CD4-positive, alpha-beta T cell (primary cell): ENCODE measurements at regions not wholly inside any gene's neighbourhood (a gene's known extent, or its start where the extent isn't known, plus 50 kb on each side); places are given as distances from the start of the nearest gene placed in this dataset.

Experiments
- ATAC-seq: fragments of 200-7000 bp; cut with Tn5 transposase; one replicate; pipeline ENCODE4 v1.10.0; 2022; ENCODE audit warnings: mild to moderate bottlenecking; ENCODE audit not compliant: poor library complexity
- CTCF ChIA-PET: fragments of 350-600 bp; sonication (Branson Sonifier 250); formaldehyde crosslinking; loops from one replicate; lab custom pipeline; 2021; ENCODE audit warnings: antibody characterized with exemption, inconsistent platforms; lab: Charles Lee
- POLR2A ChIA-PET: fragments of 350-600 bp; sonication (Branson Sonifier 250); formaldehyde crosslinking; loops from one replicate; lab custom pipeline; 2021; ENCODE audit warnings: antibody characterized with exemption, inconsistent platforms; lab: Charles Lee
- DNase-seq, 14 experiments: peaks; one replicate each; pipeline ENCODE4 v3.0.0-alpha.2; 2013 to 2020; ENCODE audit warnings: mixed read lengths in 2 of 14
- H3K27ac ChIP-seq, 2 donors: one replicate each; pipeline versions ENCODE4 v1.5.1 to v1.7.0; 2013; ENCODE audit warnings: low read length in 2 of 2, low read depth in 1 of 2, mild to moderate bottlenecking in 1 of 2
- H3K27me3 ChIP-seq, 2 experiments: 1 replicate in 1 of 2; 2 replicates in 1 of 2; pipeline versions ENCODE4 v1.6.1 to v1.7.0; 2013; ENCODE audit warnings: low read length in 2 of 2, control low read depth in 1 of 2, mild to moderate bottlenecking in 1 of 2, moderate library complexity in 1 of 2; ENCODE audit not compliant: insufficient read depth in 2 of 2, control insufficient read depth in 1 of 2
- H3K36me3 ChIP-seq: one replicate; pipeline ENCODE4 v1.6.1; 2013; ENCODE audit warnings: low read length, control low read depth; ENCODE audit not compliant: insufficient read depth
- H3K4me1 ChIP-seq: one replicate; pipeline ENCODE4 v1.6.1; 2013; ENCODE audit warnings: low read length, control low read depth; ENCODE audit not compliant: insufficient read depth
- H3K4me3 ChIP-seq: one replicate; pipeline ENCODE4 v1.5.1; 2013; ENCODE audit warnings: mild to moderate bottlenecking, low read length, moderate library complexity
- H3K9me3 ChIP-seq, 2 experiments: 1 replicate in 1 of 2; 2 replicates in 1 of 2; pipeline versions ENCODE4 v1.6.1 to v1.7.0; 2013; ENCODE audit warnings: low read length in 2 of 2, mild to moderate bottlenecking in 2 of 2, control low read depth in 1 of 2, moderate library complexity in 1 of 2; ENCODE audit not compliant: control insufficient read depth in 1 of 2, insufficient read depth in 1 of 2
- H3K27ac Mint-ChIP-seq: one replicate; pipeline ENCODE4 v1.8.0; 2020; ENCODE audit warnings: mixed read lengths
- H3K27me3 Mint-ChIP-seq: one replicate; pipeline ENCODE4 v1.8.0; 2021; ENCODE audit warnings: mixed read lengths
- H3K36me3 Mint-ChIP-seq: one replicate; pipeline ENCODE4 v1.8.0; 2021; ENCODE audit warnings: low read depth, mixed read lengths
- H3K4me1 Mint-ChIP-seq: one replicate; pipeline ENCODE4 v1.8.0; 2021; ENCODE audit warnings: low read depth, mixed read lengths
- H3K4me3 Mint-ChIP-seq: one replicate; pipeline ENCODE4 v1.8.0; 2020; ENCODE audit warnings: mild to moderate bottlenecking, mixed read lengths
- H3K9me3 Mint-ChIP-seq: one replicate; pipeline ENCODE4 v1.8.0; 2020; ENCODE audit warnings: mixed read lengths
- intact Hi-C, 2 experiments: fragments of 100-400 bp; cut with DNase I in 1 of 2; cut with micrococcal nuclease in 1 of 2; formaldehyde crosslinking; loops; one replicate each; pipeline versions ENCODE4 v1.15.1 to v1.9.0; 2023 to 2025; cut with DNase I, micrococcal nuclease
- TF ChIP-seq, protein P1 (sequence below): fragments of 200-600 bp; IDR thresholded peaks from one replicate; pipeline ENCODE4 v1.8.0; 2022; ENCODE audit warnings: antibody characterized with exemption, mild to moderate bottlenecking

DNA sequence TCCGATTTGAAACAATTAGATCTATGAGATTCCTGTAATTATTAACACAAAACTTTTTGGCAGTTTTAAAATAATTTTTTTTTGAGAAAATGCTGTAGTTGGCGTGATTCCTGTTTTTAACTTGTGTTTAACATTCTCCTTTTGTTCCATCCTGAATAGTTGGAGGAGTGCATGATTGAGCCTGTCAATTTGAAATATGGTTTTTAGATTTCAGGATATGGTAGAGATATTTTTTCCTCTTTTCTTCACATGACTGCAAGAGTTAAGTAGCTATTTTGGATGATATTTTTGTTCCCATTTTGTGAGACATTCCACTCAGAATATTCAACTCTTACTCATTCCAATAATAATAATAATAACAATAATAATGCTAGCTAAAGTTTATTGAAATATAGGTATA lies 241.7 kb upstream of the MAN1A1 start:
- Histone ChIP-seq H3K27ac (no peak overlapping the region), H3K4me1 (no peaks in the 10 kb centered on the region), H3K4me3 (no peak overlapping the region), H3K9me3 (no peaks in the 10 kb centered on the region), H3K27me3 (no peaks in the 10 kb centered on the region), H3K36me3 (no peaks in the 10 kb centered on the region)
- TF ChIP-seq, protein P1, sequence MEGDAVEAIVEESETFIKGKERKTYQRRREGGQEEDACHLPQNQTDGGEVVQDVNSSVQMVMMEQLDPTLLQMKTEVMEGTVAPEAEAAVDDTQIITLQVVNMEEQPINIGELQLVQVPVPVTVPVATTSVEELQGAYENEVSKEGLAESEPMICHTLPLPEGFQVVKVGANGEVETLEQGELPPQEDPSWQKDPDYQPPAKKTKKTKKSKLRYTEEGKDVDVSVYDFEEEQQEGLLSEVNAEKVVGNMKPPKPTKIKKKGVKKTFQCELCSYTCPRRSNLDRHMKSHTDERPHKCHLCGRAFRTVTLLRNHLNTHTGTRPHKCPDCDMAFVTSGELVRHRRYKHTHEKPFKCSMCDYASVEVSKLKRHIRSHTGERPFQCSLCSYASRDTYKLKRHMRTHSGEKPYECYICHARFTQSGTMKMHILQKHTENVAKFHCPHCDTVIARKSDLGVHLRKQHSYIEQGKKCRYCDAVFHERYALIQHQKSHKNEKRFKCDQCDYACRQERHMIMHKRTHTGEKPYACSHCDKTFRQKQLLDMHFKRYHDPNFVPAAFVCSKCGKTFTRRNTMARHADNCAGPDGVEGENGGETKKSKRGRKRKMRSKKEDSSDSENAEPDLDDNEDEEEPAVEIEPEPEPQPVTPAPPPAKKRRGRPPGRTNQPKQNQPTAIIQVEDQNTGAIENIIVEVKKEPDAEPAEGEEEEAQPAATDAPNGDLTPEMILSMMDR = no peak
- no peak overlapping the region for H3K27ac Mint-ChIP-seq
- CTCF ChIA-PET = interaction anchor here (1.0 to 1.5 kb wide), 2 partner anchors 10 to 27 kb away, joined by 4 read pairs; no protein-coding TSS in a partner anchor
- DNase-seq (no peak), ATAC-seq (no peak)
- intact Hi-C loops = no loop called here
- no peak overlapping the region for H3K4me3 Mint-ChIP-seq
- POLR2A ChIA-PET = no interaction called here
- no peaks in the 10 kb centered on the region for H3K4me1 Mint-ChIP-seq
- no peaks in the 10 kb centered on the region for H3K27me3 Mint-ChIP-seq
- no peaks in the 10 kb centered on the region for H3K36me3 Mint-ChIP-seq
- no peaks in the 10 kb centered on the region for H3K9me3 Mint-ChIP-seq

- Histone ChIP-seq H3K9me3 (no peaks in the 10 kb centered on the region), H3K4me1 (no peaks in the 10 kb centered on the region), H3K27ac (no peak overlapping the region), H3K4me3 (no peak overlapping the region), H3K27me3 (no peaks in the 10 kb centered on the region), H3K36me3 (no peaks in the 10 kb centered on the region)
- CTCF ChIA-PET = no interaction called here
- Mint-ChIP-seq H3K9me3 (no peaks in the 10 kb centered on the region), H3K36me3 (no peaks in the 10 kb centered on the region), H3K27ac (no peak overlapping the region), H3K4me1 (no peaks in the 10 kb centered on the region), H3K27me3 (no peaks in the 10 kb centered on the region), H3K4me3 (no peak overlapping the region)
- TF ChIP-seq, protein P1 = no peak
- DNase-seq (no peak), ATAC-seq (no peak)
- intact Hi-C loops = no loop called here
- POLR2A ChIA-PET = no interaction called here
Measured at GRCh38 chr6:119590066-119590465, 240.5 kb upstream of the MAN1A1 start.

DNA sequence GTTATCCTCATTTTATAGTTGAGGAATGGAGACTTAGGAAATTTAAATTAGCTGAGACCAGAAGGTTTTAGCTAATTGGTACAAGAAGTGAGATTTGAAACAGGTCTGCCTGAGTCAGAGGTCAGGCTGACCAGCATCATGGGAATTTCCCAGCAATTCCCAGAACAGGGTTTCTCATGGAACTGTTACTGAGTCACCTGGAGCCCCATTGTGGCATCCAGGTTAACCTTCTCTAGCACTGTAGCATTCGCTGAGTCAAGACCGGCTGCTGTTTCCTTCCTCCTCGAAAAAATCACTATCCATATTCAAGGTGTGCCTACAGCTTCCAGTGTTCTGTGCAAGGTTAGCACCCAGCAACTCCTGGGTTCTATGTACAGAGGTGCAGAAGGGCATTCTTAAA lies 238.0 kb upstream of the MAN1A1 start:
- Mint-ChIP-seq H3K27me3 (no peaks in the 10 kb centered on the region), H3K36me3 (no peaks in the 10 kb centered on the region), H3K4me3 (no peak overlapping the region), H3K9me3 (no peaks in the 10 kb centered on the region), H3K27ac (no peak overlapping the region), H3K4me1 (no peaks in the 10 kb centered on the region)
- Histone ChIP-seq H3K36me3 (no peaks in the 10 kb centered on the region), H3K27me3 (no peaks in the 10 kb centered on the region), H3K4me1 (no peaks in the 10 kb centered on the region), H3K9me3 (no peaks in the 10 kb centered on the region), H3K27ac (no peak overlapping the region), H3K4me3 (no peak overlapping the region)
- no peak for ATAC-seq
- CTCF ChIA-PET = interaction anchor here (0.8 kb wide), 1 partner anchor 14 kb away, joined by 3 read pairs; no protein-coding TSS in a partner anchor
- intact Hi-C loops = no loop called here
- TF ChIP-seq, protein P1 = no peak
- POLR2A ChIA-PET = no interaction called here
- peak in 1 of 14 experiments; percentile 5 for DNase-seq
